ENCODE measurements at regions not wholly inside any gene's neighbourhood (a gene's known extent, or its start where the extent isn't known, plus 50 kb on each side); places are given as distances from the start of the nearest gene placed in this dataset.

DNA sequence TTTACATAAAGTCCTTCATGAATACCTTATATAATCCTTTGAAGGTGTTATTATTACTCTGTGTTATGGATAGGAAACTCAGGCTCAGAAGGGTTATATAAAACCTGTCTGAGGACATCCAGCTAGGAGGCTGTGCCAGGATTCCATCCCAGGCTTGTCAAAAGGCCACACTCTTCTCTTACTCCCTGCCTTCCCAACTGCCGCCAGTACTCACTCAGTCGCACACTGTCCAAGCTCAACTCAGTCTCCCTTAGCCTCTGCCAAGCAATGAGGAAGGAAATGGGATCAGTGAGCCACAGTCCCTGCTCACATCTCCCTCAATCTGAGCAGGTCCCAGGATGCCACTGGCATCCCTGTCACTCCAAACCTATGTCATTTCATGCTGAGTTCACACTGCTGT, 94.4 kb downstream of the NAV1 start:
- TF ChIP-seq, protein P1, sequence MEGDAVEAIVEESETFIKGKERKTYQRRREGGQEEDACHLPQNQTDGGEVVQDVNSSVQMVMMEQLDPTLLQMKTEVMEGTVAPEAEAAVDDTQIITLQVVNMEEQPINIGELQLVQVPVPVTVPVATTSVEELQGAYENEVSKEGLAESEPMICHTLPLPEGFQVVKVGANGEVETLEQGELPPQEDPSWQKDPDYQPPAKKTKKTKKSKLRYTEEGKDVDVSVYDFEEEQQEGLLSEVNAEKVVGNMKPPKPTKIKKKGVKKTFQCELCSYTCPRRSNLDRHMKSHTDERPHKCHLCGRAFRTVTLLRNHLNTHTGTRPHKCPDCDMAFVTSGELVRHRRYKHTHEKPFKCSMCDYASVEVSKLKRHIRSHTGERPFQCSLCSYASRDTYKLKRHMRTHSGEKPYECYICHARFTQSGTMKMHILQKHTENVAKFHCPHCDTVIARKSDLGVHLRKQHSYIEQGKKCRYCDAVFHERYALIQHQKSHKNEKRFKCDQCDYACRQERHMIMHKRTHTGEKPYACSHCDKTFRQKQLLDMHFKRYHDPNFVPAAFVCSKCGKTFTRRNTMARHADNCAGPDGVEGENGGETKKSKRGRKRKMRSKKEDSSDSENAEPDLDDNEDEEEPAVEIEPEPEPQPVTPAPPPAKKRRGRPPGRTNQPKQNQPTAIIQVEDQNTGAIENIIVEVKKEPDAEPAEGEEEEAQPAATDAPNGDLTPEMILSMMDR (IDR thresholded peaks at IDR 0.05) = no peak
- TF ChIP-seq POLR2A (IDR thresholded peaks at IDR 0.05) (no peak), POLR2AphosphoS5 (IDR thresholded peaks at IDR 0.05) (no peak)
